Natural killer cell treated with Interleukin-12 subunit alpha and Interleukin-12 subunit beta and Interleukin-15 and Interleukin-18, amount 100 ng/mL, for 72 hours (primary cell): ENCODE measurements at regions not wholly inside any gene's neighbourhood (a gene's known extent, or its start where the extent isn't known, plus 50 kb on each side); places are given as distances from the start of the nearest gene placed in this dataset.

Source experiments
- ATAC-seq, 2 donors: fragments of 150-1000 bp; cut with Tn5 transposase in 1 of 2; sonication (Bioruptor Pico), chemical (Tn5 transposase) in 1 of 2; 2 replicates each; pipeline ENCODE4 v1.10.0; 2021
- DNase-seq: peaks from one replicate; pipeline ENCODE4 v3.0.0; 2022; ENCODE audit warnings: low spot score
- H3K27ac Mint-ChIP-seq, 2 donors: 1 replicate in 1 of 2; 2 replicates in 1 of 2; pipeline ENCODE4 v1.8.0; 2022; ENCODE audit warnings: mixed read lengths in 2 of 2, mild to moderate bottlenecking in 1 of 2, moderate library complexity in 1 of 2
- H3K27me3 Mint-ChIP-seq, 2 donors: 1 replicate in 1 of 2; 2 replicates in 1 of 2; pipeline ENCODE4 v1.8.0; 2022; ENCODE audit warnings: mixed read lengths in 2 of 2
- H3K36me3 Mint-ChIP-seq: one replicate; pipeline ENCODE4 v1.8.0; 2022; ENCODE audit warnings: mixed read lengths
- H3K4me1 Mint-ChIP-seq, 2 donors: 1 replicate in 1 of 2; 2 replicates in 1 of 2; pipeline ENCODE4 v1.8.0; 2022; ENCODE audit warnings: low read depth in 2 of 2, mixed read lengths in 2 of 2, mild to moderate bottlenecking in 1 of 2
- H3K4me3 Mint-ChIP-seq: one replicate; pipeline ENCODE4 v1.8.0; 2022; ENCODE audit warnings: mixed read lengths
- H3K9me3 Mint-ChIP-seq: 2 replicates; pipeline ENCODE4 v1.8.0; 2022; ENCODE audit warnings: mixed read lengths

DNA sequence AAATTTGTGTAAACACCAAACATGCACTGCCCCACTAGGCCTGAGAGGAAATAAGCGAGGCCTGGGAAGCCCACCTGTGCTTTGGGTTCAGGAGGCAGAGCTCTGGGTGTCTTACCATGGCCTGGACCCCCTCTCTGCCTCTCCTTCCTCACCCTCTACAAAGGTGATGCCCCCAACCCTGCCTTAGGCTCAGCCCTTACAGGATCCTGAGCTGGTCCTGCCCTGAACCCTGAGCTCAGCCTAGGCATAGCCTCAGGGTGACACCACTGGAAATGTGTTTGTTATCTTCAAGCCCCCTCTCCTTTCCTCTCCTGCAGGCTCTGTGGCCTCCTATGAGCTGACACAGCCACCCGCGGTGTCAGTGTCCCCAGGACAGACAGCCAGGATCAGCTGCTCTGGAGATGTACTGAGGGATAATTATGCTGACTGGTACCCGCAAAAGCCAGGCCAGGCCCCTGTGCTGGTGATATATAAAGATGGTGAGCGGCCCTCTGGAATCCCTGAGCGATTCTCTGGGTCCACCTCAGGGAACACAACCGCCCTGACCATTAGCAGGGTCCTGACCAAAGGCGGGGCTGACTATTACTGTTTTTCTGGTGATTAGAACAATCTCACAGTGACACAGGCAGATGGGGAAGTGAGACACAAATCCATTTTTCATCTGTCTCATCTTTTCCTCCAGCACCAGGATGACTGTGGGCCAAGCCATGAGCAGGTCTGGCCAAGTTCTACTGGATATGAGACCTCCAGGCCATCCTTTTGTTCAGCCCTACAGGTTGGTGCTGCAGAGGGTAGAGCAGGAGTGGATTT is 117.8 kb downstream of the GGTLC2 start:
- ATAC-seq (peak in 1 of 2 donors; percentile 52), DNase-seq (no peak)
- H3K27me3 Mint-ChIP-seq, result no peaks in the 10 kb centered on the region
- H3K9me3 Mint-ChIP-seq, result no peaks in the 10 kb centered on the region
- no peak overlapping the region for H3K27ac Mint-ChIP-seq
- H3K4me3 Mint-ChIP-seq, result no peak overlapping the region
- H3K36me3 Mint-ChIP-seq, result no peaks in the 10 kb centered on the region
- peaks cover 32 to 45% of the 10 kb centered on the region in 2 donors for H3K4me1 Mint-ChIP-seq

DNA sequence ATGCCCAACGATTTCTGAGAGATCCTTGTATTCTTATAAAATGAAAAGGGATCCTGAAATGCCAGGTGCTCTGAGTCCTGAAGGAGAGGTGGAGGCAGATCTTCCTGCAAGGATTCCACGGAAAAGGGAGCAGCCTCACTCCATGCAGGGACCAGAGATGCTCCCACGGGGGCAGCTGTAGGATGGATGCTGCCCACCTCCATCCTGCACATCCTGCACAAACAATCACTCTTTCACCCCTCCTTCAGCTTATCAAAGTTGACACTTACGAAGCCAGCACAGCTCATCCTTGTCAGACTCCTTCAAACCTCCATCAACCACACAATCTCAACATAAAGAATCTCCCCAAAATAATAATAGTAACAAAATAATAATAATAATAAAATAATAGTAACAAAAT is 119.1 kb downstream of the GGTLC2 start:
- no peak overlapping the region for H3K4me3 Mint-ChIP-seq
- H3K27me3 Mint-ChIP-seq, result no peaks in the 10 kb centered on the region
- ATAC-seq (no peak), DNase-seq (no peak)
- H3K36me3 Mint-ChIP-seq, result no peaks in the 10 kb centered on the region
- H3K27ac Mint-ChIP-seq, result no peak overlapping the region
- no peaks in the 10 kb centered on the region for H3K9me3 Mint-ChIP-seq
- peaks cover 22 to 34% of the 10 kb centered on the region in 2 donors for H3K4me1 Mint-ChIP-seq

- no peak overlapping the region for H3K4me3 Mint-ChIP-seq
- no peak overlapping the region for H3K27ac Mint-ChIP-seq
- ATAC-seq (no peak), DNase-seq (no peak)
- H3K4me1 Mint-ChIP-seq, result peaks cover 22 to 30% of the 10 kb centered on the region in 2 donors
- H3K27me3 Mint-ChIP-seq, result no peaks in the 10 kb centered on the region
- H3K36me3 Mint-ChIP-seq, result no peaks in the 10 kb centered on the region
- no peaks in the 10 kb centered on the region for H3K9me3 Mint-ChIP-seq
Observed at GRCh38 chr22:22764085-22764484, 119.7 kb downstream of the GGTLC2 start.

DNA sequence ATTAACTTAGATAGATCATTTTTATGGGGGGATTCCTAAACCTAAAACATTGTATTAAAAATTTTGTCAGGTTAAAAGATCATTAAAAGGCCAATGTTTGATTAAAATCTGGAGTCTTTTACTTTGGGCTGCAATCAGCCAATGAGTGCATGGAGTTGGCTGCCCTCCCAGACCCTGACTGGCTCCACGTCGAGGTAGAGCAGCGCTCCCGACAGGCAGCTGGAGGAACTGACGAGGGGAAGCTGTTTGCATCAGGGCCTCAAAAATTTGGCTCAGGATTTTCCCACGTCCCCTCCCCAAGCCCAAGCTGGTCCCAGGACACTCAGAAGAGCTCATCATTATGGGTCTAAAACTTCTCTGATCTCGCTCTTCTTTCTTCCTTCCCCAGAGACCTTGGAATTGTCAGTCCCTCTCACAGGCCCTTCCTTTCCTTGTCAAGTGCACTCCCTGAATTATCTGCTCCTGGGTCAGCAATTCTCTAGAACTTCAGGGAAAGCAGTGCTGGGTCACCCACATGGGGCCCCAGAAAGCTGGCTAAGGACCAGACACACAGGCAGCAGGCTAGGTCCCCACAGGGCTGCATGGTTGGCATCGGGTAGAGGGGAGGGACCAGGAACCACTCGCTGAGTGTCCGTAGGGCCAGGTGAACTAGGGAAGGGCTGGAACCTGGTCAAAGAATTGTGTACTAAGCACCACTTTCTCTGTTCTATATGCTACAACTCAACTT is 119.6 kb upstream of the IGLL5 start:
- DNase-seq (no peak), ATAC-seq (no peak)
- H3K27me3 Mint-ChIP-seq, result no peaks in the 10 kb centered on the region
- no peak overlapping the region for H3K4me3 Mint-ChIP-seq
- no peaks in the 10 kb centered on the region for H3K9me3 Mint-ChIP-seq
- H3K4me1 Mint-ChIP-seq, result peaks cover 23 to 25% of the 10 kb centered on the region in 2 donors
- no peak overlapping the region for H3K27ac Mint-ChIP-seq
- no peaks in the 10 kb centered on the region for H3K36me3 Mint-ChIP-seq

GRCh38 chr22:22768885-22769284 is 118.7 kb upstream of the IGLL5 start:
- no peak for ATAC-seq
- Mint-ChIP-seq H3K36me3 (no peaks in the 10 kb centered on the region), H3K9me3 (no peaks in the 10 kb centered on the region), H3K27ac (no peak overlapping the region), H3K4me3 (no peak overlapping the region), H3K27me3 (no peaks in the 10 kb centered on the region), H3K4me1 (peaks cover 26 to 31% of the 10 kb centered on the region in 2 donors)
- DNase-seq, result no peak

DNA sequence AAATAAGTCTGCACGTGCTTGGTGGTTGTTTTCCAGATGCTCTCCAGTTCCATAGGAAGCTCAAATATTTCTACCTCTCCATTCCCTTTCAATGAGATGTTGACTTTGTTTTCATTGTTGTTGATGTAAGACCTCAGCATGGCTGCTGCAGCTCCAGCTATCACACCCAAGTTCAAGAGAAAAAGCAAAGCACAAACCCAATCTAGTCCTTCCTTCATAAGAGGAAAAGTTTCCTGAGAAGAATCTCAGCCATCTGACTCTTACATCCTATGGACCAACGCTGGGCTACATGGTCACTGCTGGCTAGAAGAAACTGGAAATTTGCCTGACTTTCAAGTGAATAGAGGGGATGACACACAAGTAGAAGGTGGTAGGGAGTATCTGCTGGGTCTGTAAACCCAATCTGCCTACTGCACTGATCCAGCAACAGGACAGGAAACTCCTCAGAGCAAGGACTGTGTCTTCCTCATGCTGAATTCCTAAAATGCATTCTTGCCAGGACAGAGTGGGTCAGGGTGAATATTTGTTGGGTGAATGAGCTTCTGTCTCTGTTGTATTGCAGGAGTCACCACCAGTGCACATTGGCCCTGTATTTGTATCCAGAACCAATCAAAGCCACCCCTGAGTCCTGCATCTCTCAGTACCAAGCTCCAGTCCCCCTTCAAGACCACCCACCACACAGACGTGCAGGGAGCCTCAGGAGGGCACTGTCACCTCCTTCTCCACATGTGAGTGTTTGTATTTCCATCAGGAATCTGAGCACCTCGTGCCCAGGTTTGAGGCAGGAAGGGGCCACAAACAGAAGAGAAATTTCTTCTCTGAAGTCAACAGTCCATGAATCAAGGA is 118.0 kb upstream of the IGLL5 start:
- ATAC-seq (no peak), DNase-seq (no peak)
- Mint-ChIP-seq H3K9me3 (no peaks in the 10 kb centered on the region), H3K27me3 (no peaks in the 10 kb centered on the region), H3K4me1 (peaks cover 28% of the 10 kb centered on the region in 2 donors), H3K27ac (no peak overlapping the region), H3K4me3 (no peak overlapping the region), H3K36me3 (no peaks in the 10 kb centered on the region)

DNA sequence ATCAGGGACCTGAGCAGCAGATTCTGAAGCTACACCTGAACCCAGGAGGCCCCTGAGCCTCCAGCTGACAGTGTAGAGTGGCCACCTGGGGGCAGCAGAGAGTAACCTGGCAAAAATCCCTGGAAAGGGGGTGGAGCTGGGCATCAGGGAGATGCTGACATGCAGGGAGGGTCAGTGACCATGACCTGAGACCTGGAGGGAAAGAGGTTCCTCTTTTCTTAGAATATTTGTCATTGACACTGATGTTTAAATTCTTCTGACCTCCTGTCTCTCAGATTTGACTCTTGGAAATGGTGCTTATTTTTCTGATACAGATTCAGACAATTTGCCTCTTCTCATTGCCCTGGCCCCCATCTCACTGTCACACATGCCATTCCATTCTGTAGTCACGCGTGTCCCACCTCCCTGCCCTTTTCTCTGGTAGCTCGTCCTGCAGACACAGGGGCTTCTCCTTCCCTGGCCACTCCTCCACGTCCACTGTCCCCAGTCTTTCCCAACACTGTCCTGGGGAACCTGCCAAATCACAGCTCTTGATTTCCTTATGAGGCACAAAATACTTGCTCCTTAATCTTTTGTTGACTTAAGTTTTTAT is 117.2 kb upstream of the IGLL5 start:
- peak overlapping the region in 1 of 2 donors; percentile 6 for H3K27ac Mint-ChIP-seq
- H3K4me1 Mint-ChIP-seq, result peaks cover 31 to 32% of the 10 kb centered on the region in 2 donors
- ATAC-seq (peak; percentile 54 to 63), DNase-seq (no peak)
- H3K4me3 Mint-ChIP-seq, result no peak overlapping the region
- no peaks in the 10 kb centered on the region for H3K36me3 Mint-ChIP-seq
- H3K9me3 Mint-ChIP-seq, result no peaks in the 10 kb centered on the region
- H3K27me3 Mint-ChIP-seq, result no peaks in the 10 kb centered on the region

GRCh38 chr22:22770881-22771280 is 116.7 kb upstream of the IGLL5 start:
- Mint-ChIP-seq H3K4me1 (peaks cover 32 to 34% of the 10 kb centered on the region in 2 donors), H3K27me3 (no peaks in the 10 kb centered on the region), H3K36me3 (no peaks in the 10 kb centered on the region), H3K27ac (peak overlapping the region in 1 of 2 donors; percentile 6), H3K4me3 (no peak overlapping the region), H3K9me3 (no peaks in the 10 kb centered on the region)
- ATAC-seq (no peak), DNase-seq (no peak)

DNA sequence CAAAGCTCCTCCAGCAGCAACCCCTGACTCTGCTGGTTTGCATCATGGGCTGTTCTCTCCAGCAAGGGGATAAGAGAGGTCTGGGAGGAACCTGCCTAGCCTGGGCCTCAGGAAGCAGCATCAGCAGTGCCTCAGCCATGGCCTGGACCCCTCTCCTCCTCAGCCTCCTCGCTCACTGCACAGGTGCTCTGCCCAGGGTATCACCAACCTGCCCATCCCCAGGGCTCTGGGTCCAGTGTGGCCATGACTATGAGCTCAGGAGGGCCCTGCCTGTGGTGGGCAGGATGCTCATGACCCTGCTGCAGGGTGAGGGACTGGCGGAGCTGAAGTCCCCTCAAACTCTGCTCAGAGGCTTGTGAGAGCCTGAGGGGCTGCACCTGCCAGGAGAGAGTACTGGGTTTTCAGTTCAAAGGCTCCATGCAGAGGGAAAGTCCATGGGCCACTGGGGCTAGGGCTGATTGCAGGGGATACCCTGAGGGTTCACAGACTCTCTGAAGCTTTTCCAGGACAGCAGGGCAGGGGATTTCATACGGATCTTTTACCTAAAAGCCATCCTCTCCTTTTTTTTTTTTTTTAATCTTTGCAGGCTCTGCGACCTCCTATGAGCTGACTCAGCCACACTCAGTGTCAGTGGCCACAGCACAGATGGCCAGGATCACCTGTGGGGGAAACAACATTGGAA is 115.8 kb upstream of the IGLL5 start:
- Mint-ChIP-seq H3K27ac (no peak overlapping the region), H3K4me1 (peaks cover 28 to 34% of the 10 kb centered on the region in 2 donors), H3K27me3 (no peaks in the 10 kb centered on the region), H3K4me3 (no peak overlapping the region), H3K9me3 (no peaks in the 10 kb centered on the region), H3K36me3 (no peaks in the 10 kb centered on the region)
- ATAC-seq (no peak), DNase-seq (no peak)

DNA sequence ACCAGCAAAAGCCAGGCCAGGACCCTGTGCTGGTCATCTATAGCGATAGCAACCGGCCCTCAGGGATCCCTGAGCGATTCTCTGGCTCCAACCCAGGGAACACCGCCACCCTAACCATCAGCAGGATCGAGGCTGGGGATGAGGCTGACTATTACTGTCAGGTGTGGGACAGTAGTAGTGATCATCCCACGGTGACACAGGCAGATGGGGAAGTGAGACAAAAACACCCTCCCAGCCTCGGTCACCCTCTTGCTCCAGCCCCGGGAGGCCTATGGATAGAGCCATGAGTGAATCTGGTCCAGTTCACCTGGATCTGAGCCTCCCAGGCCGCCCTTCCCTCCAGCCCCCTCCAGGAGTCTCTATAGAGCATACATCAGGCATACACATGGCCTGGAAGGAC is 115.2 kb upstream of the IGLL5 start:
- no peaks in the 10 kb centered on the region for H3K27me3 Mint-ChIP-seq
- H3K9me3 Mint-ChIP-seq, result no peaks in the 10 kb centered on the region
- no peak overlapping the region for H3K27ac Mint-ChIP-seq
- H3K36me3 Mint-ChIP-seq, result no peaks in the 10 kb centered on the region
- DNase-seq, result no peak
- no peak overlapping the region for H3K4me3 Mint-ChIP-seq
- peaks cover 28 to 34% of the 10 kb centered on the region in 2 donors for H3K4me1 Mint-ChIP-seq
- no peak for ATAC-seq

GRCh38 chr22:22772883-22773282 is 114.7 kb upstream of the IGLL5 start:
- no peaks in the 10 kb centered on the region for H3K36me3 Mint-ChIP-seq
- ATAC-seq (no peak), DNase-seq (no peak)
- no peaks in the 10 kb centered on the region for H3K9me3 Mint-ChIP-seq
- H3K27ac Mint-ChIP-seq, result no peak overlapping the region
- no peaks in the 10 kb centered on the region for H3K27me3 Mint-ChIP-seq
- no peak overlapping the region for H3K4me3 Mint-ChIP-seq
- peaks cover 28 to 34% of the 10 kb centered on the region in 2 donors for H3K4me1 Mint-ChIP-seq

- DNase-seq, result no peak
- no peaks in the 10 kb centered on the region for H3K9me3 Mint-ChIP-seq
- peaks cover 28 to 33% of the 10 kb centered on the region in 2 donors for H3K4me1 Mint-ChIP-seq
- no peak overlapping the region for H3K4me3 Mint-ChIP-seq
- H3K36me3 Mint-ChIP-seq, result no peaks in the 10 kb centered on the region
- no peak for ATAC-seq
- no peaks in the 10 kb centered on the region for H3K27me3 Mint-ChIP-seq
- H3K27ac Mint-ChIP-seq, result no peak overlapping the region
Observed at GRCh38 chr22:22773427-22773826, 114.2 kb upstream of the IGLL5 start.

DNA sequence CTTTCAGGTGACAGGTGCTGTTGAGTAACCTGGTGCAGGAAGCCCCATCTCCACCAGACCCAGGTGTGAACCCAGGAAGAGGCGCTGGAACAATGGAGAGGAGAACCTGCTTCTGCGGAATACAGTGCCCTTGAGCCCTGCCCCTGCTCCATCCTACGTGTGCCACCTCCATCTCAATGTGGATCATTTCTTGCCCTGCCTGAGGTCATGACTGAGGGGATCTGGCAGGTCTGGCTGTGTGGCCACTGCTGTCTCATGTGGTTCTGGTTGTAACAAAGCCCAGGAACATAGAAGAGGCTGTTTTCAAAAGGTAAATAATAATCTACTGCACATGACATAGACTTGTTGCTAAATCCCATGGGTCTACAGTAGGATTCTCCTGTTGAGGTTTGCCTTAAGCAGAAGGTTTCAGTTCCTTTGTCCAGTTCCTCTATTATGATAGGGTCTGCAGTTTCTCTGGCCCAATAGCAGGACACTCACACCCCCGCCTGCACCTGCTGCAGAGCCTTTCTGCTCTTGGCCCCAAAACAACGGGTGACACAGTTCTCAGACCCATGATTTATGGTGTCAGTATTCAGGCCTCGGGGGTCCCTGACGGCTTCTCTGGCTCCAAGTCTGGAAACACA is 113.5 kb upstream of the IGLL5 start:
- Mint-ChIP-seq H3K4me3 (no peak overlapping the region), H3K4me1 (peaks cover 26 to 28% of the 10 kb centered on the region in 2 donors), H3K27ac (peak overlapping the region in 1 of 2 donors; percentile 18), H3K36me3 (no peaks in the 10 kb centered on the region), H3K27me3 (no peaks in the 10 kb centered on the region), H3K9me3 (no peaks in the 10 kb centered on the region)
- ATAC-seq (no peak), DNase-seq (no peak)
